ENCODE measurements at regions not wholly inside any gene's neighbourhood (a gene's known extent, or its start where the extent isn't known, plus 50 kb on each side); places are given as distances from the start of the nearest gene placed in this dataset.

- Histone ChIP-seq H3K27ac (replicated peaks) (no peak overlapping the region), H3K27me3 (ENCODE audit: insufficient read depth, poor library complexity, severe bottlenecking) (no peaks in the 10 kb centered on the region), H3K4me3 (replicated peaks; ENCODE audit: insufficient read depth, low read length) (no peak overlapping the region)
- TF ChIP-seq, protein P1, sequence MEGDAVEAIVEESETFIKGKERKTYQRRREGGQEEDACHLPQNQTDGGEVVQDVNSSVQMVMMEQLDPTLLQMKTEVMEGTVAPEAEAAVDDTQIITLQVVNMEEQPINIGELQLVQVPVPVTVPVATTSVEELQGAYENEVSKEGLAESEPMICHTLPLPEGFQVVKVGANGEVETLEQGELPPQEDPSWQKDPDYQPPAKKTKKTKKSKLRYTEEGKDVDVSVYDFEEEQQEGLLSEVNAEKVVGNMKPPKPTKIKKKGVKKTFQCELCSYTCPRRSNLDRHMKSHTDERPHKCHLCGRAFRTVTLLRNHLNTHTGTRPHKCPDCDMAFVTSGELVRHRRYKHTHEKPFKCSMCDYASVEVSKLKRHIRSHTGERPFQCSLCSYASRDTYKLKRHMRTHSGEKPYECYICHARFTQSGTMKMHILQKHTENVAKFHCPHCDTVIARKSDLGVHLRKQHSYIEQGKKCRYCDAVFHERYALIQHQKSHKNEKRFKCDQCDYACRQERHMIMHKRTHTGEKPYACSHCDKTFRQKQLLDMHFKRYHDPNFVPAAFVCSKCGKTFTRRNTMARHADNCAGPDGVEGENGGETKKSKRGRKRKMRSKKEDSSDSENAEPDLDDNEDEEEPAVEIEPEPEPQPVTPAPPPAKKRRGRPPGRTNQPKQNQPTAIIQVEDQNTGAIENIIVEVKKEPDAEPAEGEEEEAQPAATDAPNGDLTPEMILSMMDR (IDR thresholded peaks at IDR 0.05; ENCODE audit: insufficient read depth, low read length), result no peak
- TF ChIP-seq GABPA (IDR thresholded peaks at IDR 0.05; ENCODE audit: low read depth), result no peak
- no peak for TF ChIP-seq POLR2AphosphoS5 (IDR thresholded peaks at IDR 0.05; ENCODE audit: low read depth)
- TF ChIP-seq, protein P2, sequence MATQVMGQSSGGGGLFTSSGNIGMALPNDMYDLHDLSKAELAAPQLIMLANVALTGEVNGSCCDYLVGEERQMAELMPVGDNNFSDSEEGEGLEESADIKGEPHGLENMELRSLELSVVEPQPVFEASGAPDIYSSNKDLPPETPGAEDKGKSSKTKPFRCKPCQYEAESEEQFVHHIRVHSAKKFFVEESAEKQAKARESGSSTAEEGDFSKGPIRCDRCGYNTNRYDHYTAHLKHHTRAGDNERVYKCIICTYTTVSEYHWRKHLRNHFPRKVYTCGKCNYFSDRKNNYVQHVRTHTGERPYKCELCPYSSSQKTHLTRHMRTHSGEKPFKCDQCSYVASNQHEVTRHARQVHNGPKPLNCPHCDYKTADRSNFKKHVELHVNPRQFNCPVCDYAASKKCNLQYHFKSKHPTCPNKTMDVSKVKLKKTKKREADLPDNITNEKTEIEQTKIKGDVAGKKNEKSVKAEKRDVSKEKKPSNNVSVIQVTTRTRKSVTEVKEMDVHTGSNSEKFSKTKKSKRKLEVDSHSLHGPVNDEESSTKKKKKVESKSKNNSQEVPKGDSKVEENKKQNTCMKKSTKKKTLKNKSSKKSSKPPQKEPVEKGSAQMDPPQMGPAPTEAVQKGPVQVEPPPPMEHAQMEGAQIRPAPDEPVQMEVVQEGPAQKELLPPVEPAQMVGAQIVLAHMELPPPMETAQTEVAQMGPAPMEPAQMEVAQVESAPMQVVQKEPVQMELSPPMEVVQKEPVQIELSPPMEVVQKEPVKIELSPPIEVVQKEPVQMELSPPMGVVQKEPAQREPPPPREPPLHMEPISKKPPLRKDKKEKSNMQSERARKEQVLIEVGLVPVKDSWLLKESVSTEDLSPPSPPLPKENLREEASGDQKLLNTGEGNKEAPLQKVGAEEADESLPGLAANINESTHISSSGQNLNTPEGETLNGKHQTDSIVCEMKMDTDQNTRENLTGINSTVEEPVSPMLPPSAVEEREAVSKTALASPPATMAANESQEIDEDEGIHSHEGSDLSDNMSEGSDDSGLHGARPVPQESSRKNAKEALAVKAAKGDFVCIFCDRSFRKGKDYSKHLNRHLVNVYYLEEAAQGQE (IDR thresholded peaks at IDR 0.05; ENCODE audit: insufficient replicate concordance, low read depth), result no peak
- no peak for TF ChIP-seq SPI1 (IDR thresholded peaks at IDR 0.05; ENCODE audit: borderline replicate concordance, low read depth)
- DNase-seq (ENCODE audit: low read depth in 1 of 2, low spot score in 1 of 2), result no peak
Observed at GRCh38 chr12:126454581-126454980, 1389.3 kb downstream of the AACS start.

- H3K4me3 ChIP-seq (replicated peaks; ENCODE audit: insufficient read depth, low read length), result no peak overlapping the region
Observed at GRCh38 chr12:126457776-126458175, 1392.5 kb downstream of the AACS start.

DNA sequence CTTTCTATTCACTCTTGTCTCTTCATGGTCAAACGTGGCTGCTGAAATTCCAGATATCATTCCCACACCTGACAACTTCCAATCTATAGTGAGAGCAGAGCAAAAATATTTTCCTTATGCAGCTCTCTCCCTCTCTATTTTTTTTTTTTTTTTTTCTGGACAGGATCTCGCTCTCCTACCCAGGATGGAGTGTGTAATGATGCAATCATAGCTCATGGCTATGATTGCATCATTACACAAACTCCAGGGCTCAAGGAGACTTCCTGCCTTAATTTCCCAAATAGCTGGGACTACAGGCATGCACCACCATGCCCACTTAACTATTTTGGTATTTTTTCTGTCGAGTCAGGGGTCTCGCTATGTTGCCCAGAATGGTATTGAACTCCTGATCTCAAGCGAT lies 1398.9 kb downstream of the AACS start:
- no peak for DNase-seq (ENCODE audit: low read depth in 1 of 2, low spot score in 1 of 2)
- no peaks in the 10 kb centered on the region for H3K27me3 ChIP-seq (ENCODE audit: insufficient read depth, poor library complexity, severe bottlenecking)
- TF ChIP-seq, protein P2 (IDR thresholded peaks at IDR 0.05; ENCODE audit: insufficient replicate concordance, low read depth), result no peak
- TF ChIP-seq, protein P1 (IDR thresholded peaks at IDR 0.05; ENCODE audit: insufficient read depth, low read length), result no peak
- TF ChIP-seq SPI1 (IDR thresholded peaks at IDR 0.05; ENCODE audit: borderline replicate concordance, low read depth) (no peak), POLR2AphosphoS5 (IDR thresholded peaks at IDR 0.05; ENCODE audit: low read depth) (no peak), GABPA (IDR thresholded peaks at IDR 0.05; ENCODE audit: low read depth) (no peak)
- H3K4me3 ChIP-seq (replicated peaks; ENCODE audit: insufficient read depth, low read length), result no peak overlapping the region
- no peak overlapping the region for H3K27ac ChIP-seq (replicated peaks)

More at GRCh38 chr12:126457776-126458175, 1392.5 kb downstream of the AACS start:
- TF ChIP-seq, protein P2 (IDR thresholded peaks at IDR 0.05; ENCODE audit: insufficient replicate concordance, low read depth), result no peak
- TF ChIP-seq, protein P1 (IDR thresholded peaks at IDR 0.05; ENCODE audit: insufficient read depth, low read length), result no peak
- TF ChIP-seq POLR2AphosphoS5 (IDR thresholded peaks at IDR 0.05; ENCODE audit: low read depth) (no peak), SPI1 (IDR thresholded peaks at IDR 0.05; ENCODE audit: borderline replicate concordance, low read depth) (no peak), GABPA (IDR thresholded peaks at IDR 0.05; ENCODE audit: low read depth) (no peak)
- no peak overlapping the region for H3K27ac ChIP-seq (replicated peaks)
- no peaks in the 10 kb centered on the region for H3K27me3 ChIP-seq (ENCODE audit: insufficient read depth, poor library complexity, severe bottlenecking)
- DNase-seq (ENCODE audit: low read depth in 1 of 2, low spot score in 1 of 2), result no peak

All from HL-60 (cell line).